Activated effector memory CD4-positive, alpha-beta T cell treated with Interleukin-2 at 50 U/mL for 16 hours (primary cell): ENCODE measurements at regions not wholly inside any gene's neighbourhood (a gene's known extent, or its start where the extent isn't known, plus 50 kb on each side); places are given as distances from the start of the nearest gene placed in this dataset.

ENCODE experiments used
- DNase-seq: peaks from one replicate; pipeline ENCODE4 v3.0.0-alpha.2; 2020

DNA sequence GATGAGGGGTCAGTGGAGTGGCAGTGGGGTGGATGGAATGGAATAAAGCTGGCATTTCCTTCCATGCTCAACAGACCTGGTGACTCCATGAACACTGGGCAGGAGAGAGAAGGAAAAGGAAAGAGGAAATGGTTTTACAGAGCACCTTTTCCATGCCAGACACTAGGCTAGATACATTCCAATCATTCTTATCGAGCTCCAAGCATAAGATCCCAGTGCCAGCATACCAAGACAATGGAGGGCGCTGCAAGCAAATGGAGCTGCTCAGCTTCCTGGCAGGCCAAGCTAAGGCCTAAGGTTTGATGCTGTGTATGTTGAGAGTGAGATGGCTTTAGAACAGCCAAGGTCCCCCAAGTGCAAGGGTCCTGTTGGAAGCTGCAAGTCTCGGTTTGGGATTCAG is 113.2 kb downstream of the HSPH1 start:
- no peak for DNase-seq

DNA sequence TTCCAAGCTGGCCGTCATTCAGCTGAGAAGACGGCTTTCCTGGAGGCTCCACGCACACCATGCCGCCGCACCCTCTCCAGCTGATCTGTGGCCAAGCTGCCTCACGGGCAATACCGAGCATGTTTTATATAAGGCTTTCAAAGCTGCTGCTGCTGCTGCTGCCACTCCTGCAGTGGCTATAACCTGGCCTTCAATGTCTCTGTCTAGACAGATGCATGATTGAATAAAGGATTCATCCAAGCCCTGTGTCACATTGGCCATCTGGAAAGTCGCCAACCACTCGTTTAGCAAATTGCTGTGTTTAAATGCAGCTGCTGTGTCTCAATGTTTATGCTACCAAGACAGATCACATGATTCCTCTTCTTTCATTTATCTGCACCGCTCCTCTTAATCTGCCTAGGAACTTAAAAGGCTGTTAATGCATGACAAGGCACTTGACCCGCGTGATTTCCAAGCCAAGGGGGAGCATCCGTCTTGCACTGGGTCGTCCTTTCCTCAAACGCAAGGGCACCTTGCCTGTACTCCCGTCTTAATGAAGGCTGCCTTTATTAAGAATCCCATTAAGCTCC is 114.3 kb downstream of the TEX26 start:
- DNase-seq = no peak

DNA sequence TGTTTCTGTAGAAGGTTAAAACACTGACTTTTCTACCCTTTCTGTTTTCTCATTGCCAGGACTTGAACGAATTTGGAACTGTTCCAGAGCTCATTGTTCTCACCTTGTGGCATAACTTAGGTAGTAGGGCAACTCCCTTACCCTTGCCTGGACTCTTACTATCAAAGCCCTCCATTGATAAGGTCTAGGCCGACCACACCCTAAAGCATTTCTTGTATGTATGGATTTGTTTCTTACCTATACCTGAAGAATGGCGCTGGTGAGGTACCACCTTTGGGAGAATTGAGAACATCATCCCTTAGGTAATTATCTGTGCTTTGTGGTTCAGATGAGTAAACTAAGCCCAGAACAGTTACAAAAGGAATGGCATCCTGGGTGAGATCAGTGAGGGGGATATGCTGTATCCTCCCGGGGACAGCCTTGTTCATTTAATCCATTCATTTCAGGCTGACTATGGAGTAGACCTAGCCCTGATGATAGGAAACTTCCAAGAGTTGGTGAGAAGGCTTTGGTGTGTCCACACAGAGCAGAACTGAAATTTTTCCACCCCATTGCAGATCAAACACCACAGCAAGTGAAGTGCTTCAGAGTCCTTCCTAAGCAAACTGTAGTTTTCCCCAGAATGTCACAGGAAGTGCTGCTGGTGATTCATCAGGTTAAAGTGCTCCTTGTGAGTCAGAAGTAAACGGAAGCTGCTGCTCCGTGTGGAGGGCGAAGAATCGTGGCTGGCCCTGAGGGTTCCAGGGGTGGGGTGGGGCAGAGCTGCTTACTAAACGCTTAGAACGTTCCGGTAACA is 113.0 kb downstream of the TEX26 start:
- DNase-seq = peak; percentile 73

GRCh38 chr13:31044364-31045285 is 112.2 kb downstream of the TEX26 start:
- peak; percentile 74 for DNase-seq

DNA sequence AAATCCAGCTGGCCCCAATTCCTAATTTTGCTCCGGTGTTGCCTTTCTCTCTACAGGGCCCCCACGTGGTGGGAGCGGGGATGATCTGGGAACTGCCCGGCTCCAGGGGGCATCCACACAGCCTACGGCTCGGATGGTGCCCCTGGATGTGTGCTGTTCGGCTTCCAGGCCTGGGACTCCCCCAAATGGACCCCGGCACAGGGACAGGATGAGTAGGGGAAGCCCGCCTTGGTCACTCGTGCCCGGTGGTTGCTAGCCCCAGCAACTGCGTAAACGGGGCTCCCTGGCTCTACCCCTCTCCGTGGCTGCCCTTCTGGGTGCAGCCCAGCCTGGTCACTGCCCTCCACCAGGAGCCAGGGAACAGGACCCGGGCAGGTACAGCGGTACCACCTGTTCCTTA is 111.5 kb downstream of the TEX26 start:
- no peak for DNase-seq

GRCh38 chr13:31042481-31043165 is 110.2 kb downstream of the TEX26 start:
- DNase-seq = no peak

- no peak for DNase-seq
Measured at GRCh38 chr13:31042049-31042448, 109.6 kb downstream of the TEX26 start.

DNA sequence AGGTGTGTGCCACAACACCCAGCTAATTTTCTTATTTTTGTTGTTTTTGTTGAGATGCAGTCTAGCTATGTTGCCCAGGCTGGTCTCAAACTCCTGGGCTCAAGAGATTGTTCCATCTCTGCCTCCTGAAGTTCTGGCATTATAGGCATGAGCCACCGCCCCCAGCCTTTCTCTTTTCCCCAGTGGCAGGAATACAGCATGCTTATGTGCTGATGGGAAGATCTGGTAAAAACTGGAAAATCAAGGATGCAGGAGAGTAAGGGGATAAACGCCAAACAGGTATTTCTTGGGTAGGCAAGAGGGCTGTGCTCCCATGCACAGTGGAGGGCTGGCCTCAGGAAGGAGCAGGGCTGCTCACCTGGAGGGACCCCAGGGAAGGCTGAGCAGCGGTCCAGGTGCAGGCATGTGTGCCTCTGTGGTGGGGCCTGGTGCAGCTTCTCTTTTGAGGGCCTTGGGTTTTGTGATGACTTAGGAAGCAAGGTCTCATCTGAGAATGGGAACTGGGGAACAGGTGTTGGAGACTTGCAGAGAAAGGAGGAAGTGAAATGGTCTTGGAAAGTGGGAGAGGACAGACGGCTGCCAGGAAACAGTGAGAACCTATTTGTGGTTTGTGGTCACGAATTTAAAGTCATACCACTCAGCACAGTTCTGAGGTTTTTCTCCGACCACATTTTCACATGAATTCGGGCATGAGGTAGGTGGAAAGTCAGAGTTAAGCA is 106.5 kb downstream of the TEX26 start:
- DNase-seq = no peak

GRCh38 chr13:31037874-31038500 is 105.5 kb downstream of the TEX26 start:
- DNase-seq = no peak

DNA sequence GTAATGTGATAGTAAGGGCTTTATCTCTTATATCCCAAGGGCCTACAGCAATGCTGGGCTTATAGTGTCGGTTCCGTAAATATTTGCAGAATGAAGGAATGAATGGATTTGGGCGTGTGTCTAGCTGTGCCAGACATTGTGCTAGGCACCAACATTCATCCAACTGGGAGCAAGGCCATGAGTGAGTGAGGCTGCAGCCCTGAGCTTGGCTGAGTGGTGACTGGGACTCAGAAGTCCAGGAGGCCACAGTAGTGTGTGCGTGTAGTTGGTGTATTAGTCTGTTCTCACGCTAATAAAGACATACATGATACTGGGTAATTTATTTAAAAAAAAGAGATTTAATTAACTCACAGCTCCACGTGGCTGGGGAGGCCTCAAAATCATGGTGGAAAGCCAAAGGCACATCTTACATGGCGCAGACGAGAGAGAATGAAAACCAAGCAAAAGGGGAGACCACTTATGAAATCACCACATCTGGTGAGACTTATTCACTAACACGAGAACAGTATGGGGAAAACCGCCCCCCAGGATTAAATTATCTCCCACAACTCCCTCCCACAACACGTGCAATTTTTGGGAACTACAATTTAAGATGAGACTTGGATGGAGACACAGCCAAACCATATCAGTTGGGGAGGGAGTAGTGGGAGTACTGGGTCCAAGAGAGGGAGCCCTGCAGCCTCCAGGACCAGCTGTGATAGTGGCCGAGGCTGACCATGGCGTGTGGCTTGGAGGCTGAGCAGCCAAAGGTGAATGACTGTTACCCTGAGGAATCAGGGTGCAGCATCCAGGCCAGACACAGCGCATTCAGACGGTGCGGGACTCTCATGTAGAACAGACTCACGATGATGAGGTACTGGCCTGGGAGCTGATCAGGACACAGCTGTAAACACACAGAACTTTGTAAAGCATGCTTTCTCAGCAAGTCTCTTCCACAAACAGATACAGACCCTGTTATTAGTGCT is 104.6 kb downstream of the TEX26 start:
- DNase-seq = no peak

GRCh38 chr13:31035185-31035965 is 102.9 kb downstream of the TEX26 start:
- DNase-seq = no peak

- no peak for DNase-seq
Measured at GRCh38 chr13:31032528-31033113, 100.2 kb downstream of the TEX26 start.

- DNase-seq = no peak
Measured at GRCh38 chr13:31031482-31031881, 99.0 kb downstream of the TEX26 start.

DNA sequence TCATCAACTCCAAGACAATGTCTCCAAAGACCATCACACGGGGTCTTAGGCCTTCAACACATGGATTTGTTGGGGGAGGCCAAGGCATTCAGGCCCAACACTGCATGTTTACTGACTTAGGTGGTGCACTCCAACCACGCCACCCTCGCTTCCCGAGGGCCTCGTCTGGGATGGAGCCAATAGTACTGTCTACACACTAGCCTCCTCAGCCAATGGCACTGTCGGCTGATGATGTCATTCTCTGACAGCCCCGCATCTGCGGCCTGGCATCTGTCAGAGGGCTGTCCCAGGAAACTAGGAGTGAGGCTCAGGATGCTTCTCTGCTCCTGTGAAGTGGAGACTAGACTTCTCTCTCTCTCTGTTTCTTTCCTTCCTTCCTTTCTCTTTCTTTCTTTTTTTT is 96.6 kb downstream of the TEX26 start:
- no peak for DNase-seq

DNA sequence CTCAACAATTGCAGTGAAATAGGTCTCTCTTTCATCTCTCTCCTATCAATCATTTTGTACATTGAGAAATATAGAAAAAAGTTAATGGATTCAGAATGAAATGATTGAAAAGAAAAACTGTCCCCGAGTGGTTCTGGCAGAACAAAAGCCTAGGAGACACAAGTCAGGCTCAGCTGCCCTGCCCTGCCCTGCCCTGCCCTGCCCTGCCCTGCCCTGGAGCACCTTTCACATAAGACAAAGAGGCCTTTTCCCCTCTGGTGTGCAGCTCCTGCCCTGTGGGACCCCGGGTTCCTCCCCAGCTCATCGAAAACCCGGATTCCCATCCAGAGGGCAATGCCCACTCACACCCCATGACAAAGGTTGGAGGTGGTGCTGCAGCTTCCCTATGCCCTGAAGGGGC is 94.7 kb downstream of the TEX26 start:
- no peak for DNase-seq
